IPS-NIHi11 (cell line): ENCODE measurements at regions not wholly inside any gene's neighbourhood (a gene's known extent, or its start where the extent isn't known, plus 50 kb on each side); places are given as distances from the start of the nearest gene placed in this dataset.

Experiments used
- DNase-seq: peaks from one replicate; pipeline ENCODE4 v3.0.0; 2012; ENCODE audit warnings: mixed read lengths, low spot score

GRCh38 chr6:120632975-120633374, 701.3 kb downstream of the TBC1D32 start:
- DNase-seq = no peak

GRCh38 chr6:120627612-120628011, 706.7 kb downstream of the TBC1D32 start:
- DNase-seq = no peak

GRCh38 chr6:120622127-120622631, 712.1 kb downstream of the TBC1D32 start:
- DNase-seq = no peak

- no peak for DNase-seq
Observed at GRCh38 chr6:120620900-120621299, 713.4 kb downstream of the TBC1D32 start.

- no peak for DNase-seq
Observed at GRCh38 chr6:120615238-120615637, 719.0 kb downstream of the TBC1D32 start.

- no peak for DNase-seq
Observed at GRCh38 chr6:120614723-120615122, 719.6 kb downstream of the TBC1D32 start.

GRCh38 chr6:120608826-120609225, 725.5 kb downstream of the TBC1D32 start:
- DNase-seq = no peak

GRCh38 chr6:120606743-120607142, 727.5 kb downstream of the TBC1D32 start:
- DNase-seq = no peak

GRCh38 chr6:120604510-120604909, 729.8 kb downstream of the TBC1D32 start:
- DNase-seq = no peak

- no peak for DNase-seq
Observed at GRCh38 chr6:120590611-120591010, 743.7 kb downstream of the TBC1D32 start.

- no peak for DNase-seq
Observed at GRCh38 chr6:120588424-120588823, 745.9 kb downstream of the TBC1D32 start.

GRCh38 chr6:120587381-120587780, 746.9 kb downstream of the TBC1D32 start:
- no peak for DNase-seq

- DNase-seq = no peak
Observed at GRCh38 chr6:120584111-120584760, 750.0 kb downstream of the TBC1D32 start.

- DNase-seq = no peak
Observed at GRCh38 chr6:120576061-120576460, 758.2 kb downstream of the TBC1D32 start.

- DNase-seq = no peak
Observed at GRCh38 chr6:120569714-120570113, 764.6 kb downstream of the TBC1D32 start.

GRCh38 chr6:120564779-120565178, 769.5 kb downstream of the TBC1D32 start:
- DNase-seq = no peak

- DNase-seq = no peak
Observed at GRCh38 chr6:120558294-120558693, 776.0 kb downstream of the TBC1D32 start.

GRCh38 chr6:120557554-120557953, 776.7 kb downstream of the TBC1D32 start:
- no peak for DNase-seq

- no peak for DNase-seq
Observed at GRCh38 chr6:120556491-120556890, 777.8 kb downstream of the TBC1D32 start.

- DNase-seq = no peak
Observed at GRCh38 chr6:120553353-120553752, 780.9 kb downstream of the TBC1D32 start.

- DNase-seq = no peak
Observed at GRCh38 chr6:120545353-120545752, 788.9 kb downstream of the TBC1D32 start.

- no peak for DNase-seq
Observed at GRCh38 chr6:120534954-120535353, 799.3 kb downstream of the TBC1D32 start.

- DNase-seq = no peak
Observed at GRCh38 chr6:120526576-120526975, 807.7 kb downstream of the TBC1D32 start.

GRCh38 chr6:120514544-120514943, 819.7 kb downstream of the TBC1D32 start:
- no peak for DNase-seq
